Kidney epithelial cell (primary cell): ENCODE measurements at regions not wholly inside any gene's neighbourhood (a gene's known extent, or its start where the extent isn't known, plus 50 kb on each side); places are given as distances from the start of the nearest gene placed in this dataset.

Experiments
- DNase-seq: peaks from one replicate; pipeline ENCODE4 v3.0.0-alpha.2; 2010; ENCODE audit warnings: low read depth
- H3K27me3 ChIP-seq: 2 replicates; pipeline ENCODE4 v1.6.0; 2011; ENCODE audit warnings: low read length; ENCODE audit not compliant: control insufficient read depth, insufficient read depth
- H3K36me3 ChIP-seq: 2 replicates; pipeline ENCODE4 v1.5.1; 2011; ENCODE audit warnings: low read length; ENCODE audit not compliant: control insufficient read depth, insufficient read depth
- H3K4me3 ChIP-seq: 2 replicates; pipeline ENCODE4 v1.5.1; 2011; ENCODE audit warnings: low read depth, mild to moderate bottlenecking, control low read depth, low read length
- CTCF ChIP-seq: IDR thresholded peaks from 2 replicates; pipeline ENCODE4 v1.5.1; 2011; ENCODE audit warnings: mild to moderate bottlenecking, moderate library complexity, low read length, control low read depth, inconsistent platforms; ENCODE audit not compliant: insufficient read depth, poor library complexity, severe bottlenecking

DNA sequence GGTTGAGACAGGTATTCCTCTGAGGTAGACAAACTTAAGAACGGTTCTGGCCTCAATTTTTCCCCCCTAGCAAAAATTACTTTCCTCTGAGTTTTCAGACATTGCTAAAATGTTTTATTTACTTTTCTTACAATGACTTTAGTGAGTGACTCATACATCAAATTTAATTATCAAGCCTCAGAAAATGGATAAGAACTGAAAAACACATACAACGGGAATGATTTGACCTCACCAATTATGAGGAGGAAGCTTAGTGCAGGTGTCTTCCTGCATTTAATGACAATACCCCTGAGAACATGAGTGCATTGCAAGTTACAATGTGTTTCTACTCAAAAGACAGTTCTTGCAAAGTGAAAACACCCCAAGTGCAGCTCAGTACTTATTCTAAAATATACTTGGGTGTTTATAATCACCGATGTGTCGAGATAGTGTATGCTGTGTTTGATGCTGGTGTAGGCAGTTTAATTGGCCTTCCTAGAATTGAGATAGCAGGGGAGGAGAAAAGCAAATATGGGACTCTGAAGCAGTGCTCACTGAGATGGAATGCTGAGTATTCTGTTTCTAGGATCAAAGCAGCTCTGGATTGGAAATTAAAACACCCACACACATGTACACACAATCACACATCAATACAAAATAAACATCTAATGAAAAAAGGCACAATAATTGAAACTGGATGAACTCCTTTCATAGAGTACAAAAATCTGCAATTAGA lies 189.5 kb upstream of the SLC10A2 start:
- no peak overlapping the region for H3K4me3 ChIP-seq
- no peaks in the 10 kb centered on the region for H3K27me3 ChIP-seq
- DNase-seq, result no peak
- no peak for TF ChIP-seq CTCF
- H3K36me3 ChIP-seq, result no peaks in the 10 kb centered on the region

- no peak for DNase-seq
- Histone ChIP-seq H3K27me3 (no peaks in the 10 kb centered on the region), H3K36me3 (no peaks in the 10 kb centered on the region), H3K4me3 (no peak overlapping the region)
- TF ChIP-seq CTCF, result no peak
These were observed 183.9 kb upstream of the SLC10A2 start for GRCh38 chr13:103250071-103250470.

DNA sequence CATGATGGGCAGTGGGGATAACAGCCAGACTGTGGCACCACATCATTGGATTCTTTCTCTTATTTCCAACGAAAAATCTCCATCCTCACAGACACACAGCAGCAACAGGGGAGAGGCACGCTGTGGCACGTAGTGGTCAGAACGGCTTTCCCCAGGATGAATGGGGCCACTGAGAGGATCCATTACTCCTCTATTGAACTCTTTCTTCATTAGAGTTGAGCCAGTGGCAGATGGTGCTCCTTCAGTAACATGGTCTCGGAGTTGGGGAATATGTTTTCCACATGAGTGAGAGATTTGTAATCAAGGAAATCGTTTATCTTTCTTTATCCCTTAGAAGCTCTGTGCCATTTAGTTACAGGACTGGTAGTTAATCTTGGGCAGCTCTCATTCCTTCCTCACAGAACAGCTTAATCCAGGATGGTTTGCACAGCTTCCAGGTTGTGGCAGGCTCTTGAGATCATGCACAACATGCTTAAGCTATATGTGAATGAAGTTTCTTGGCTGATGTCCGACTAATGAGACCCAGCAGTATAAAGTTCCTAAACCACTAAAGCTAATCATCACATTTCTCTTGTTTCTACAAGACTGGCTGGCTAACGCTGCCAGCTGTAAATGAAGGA lies 180.5 kb upstream of the SLC10A2 start:
- Histone ChIP-seq H3K4me3 (no peak overlapping the region), H3K36me3 (no peaks in the 10 kb centered on the region), H3K27me3 (no peaks in the 10 kb centered on the region)
- TF ChIP-seq CTCF, result no peak
- no peak for DNase-seq

DNA sequence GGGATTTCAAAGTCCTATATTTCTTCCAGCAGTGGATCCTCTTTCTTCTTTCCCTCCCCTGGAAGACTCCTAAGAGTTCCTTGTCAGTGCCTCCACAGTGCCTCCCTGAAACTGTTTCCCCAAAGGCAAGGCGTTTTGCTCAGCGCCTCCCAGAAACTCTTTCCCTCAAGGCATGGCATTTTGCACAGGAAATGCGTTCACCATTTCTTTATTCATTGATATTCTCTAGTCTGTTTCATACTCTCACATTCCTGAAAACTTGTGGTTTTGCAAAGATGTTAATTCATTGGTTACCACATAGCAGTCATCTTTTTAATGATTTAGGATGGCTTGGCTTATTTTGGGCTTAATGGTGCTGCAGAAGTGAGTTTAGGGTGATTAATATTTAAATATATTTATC lies 177.3 kb upstream of the SLC10A2 start:
- no peak for DNase-seq
- no peaks in the 10 kb centered on the region for H3K27me3 ChIP-seq
- H3K4me3 ChIP-seq, result no peak overlapping the region
- TF ChIP-seq CTCF, result no peak
- no peaks in the 10 kb centered on the region for H3K36me3 ChIP-seq

GRCh38 chr13:103238441-103238840 lies 172.2 kb upstream of the SLC10A2 start:
- Histone ChIP-seq H3K4me3 (no peak overlapping the region), H3K36me3 (no peaks in the 10 kb centered on the region), H3K27me3 (no peaks in the 10 kb centered on the region)
- TF ChIP-seq CTCF, result no peak
- no peak for DNase-seq

GRCh38 chr13:103236213-103236612 lies 170.0 kb upstream of the SLC10A2 start:
- H3K4me3 ChIP-seq, result no peak overlapping the region
- DNase-seq, result no peak
- no peak for TF ChIP-seq CTCF
- H3K27me3 ChIP-seq, result no peaks in the 10 kb centered on the region
- H3K36me3 ChIP-seq, result no peaks in the 10 kb centered on the region
